ENCODE measurements at regions not wholly inside any gene's neighbourhood (a gene's known extent, or its start where the extent isn't known, plus 50 kb on each side); places are given as distances from the start of the nearest gene placed in this dataset.

DNA sequence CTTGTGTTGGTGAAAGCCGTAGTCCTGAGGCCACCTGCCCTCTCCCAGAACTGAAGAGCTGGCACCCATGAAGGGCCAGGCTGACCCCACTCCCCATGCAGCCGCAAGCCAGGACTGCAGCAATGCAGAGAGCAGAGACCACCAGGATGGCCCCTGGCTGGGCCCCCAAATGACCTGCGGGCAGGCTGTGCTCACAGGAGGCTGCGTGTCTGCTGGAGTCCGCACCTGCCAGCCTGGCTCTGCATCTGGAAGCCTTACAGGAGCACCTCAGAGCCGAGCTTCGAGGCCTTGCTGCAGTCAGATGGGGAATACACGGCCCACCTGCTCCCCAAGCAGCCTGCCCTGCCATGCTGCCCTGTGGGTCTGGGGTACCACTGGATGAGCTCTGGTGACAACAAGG, 1336.8 kb downstream of the TBC1D22A start:
- Histone ChIP-seq H3K27me3 (peaks cover 0 to 64% of the 10 kb centered on the region in 2 donors), H3K4me1 (peaks cover 0 to 9% of the 10 kb centered on the region in 2 donors), H3K9me3 (no peaks in the 10 kb centered on the region), H3K27ac (no peak overlapping the region), H3K4me3 (no peak overlapping the region), H3K36me3 (no peaks in the 10 kb centered on the region)
- ATAC-seq (no peak), DNase-seq (no peak)
- TF ChIP-seq, protein P1, sequence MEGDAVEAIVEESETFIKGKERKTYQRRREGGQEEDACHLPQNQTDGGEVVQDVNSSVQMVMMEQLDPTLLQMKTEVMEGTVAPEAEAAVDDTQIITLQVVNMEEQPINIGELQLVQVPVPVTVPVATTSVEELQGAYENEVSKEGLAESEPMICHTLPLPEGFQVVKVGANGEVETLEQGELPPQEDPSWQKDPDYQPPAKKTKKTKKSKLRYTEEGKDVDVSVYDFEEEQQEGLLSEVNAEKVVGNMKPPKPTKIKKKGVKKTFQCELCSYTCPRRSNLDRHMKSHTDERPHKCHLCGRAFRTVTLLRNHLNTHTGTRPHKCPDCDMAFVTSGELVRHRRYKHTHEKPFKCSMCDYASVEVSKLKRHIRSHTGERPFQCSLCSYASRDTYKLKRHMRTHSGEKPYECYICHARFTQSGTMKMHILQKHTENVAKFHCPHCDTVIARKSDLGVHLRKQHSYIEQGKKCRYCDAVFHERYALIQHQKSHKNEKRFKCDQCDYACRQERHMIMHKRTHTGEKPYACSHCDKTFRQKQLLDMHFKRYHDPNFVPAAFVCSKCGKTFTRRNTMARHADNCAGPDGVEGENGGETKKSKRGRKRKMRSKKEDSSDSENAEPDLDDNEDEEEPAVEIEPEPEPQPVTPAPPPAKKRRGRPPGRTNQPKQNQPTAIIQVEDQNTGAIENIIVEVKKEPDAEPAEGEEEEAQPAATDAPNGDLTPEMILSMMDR (IDR thresholded peaks at IDR 0.05) = no peak
- intact Hi-C loops (cut with DNase I) = no loop called here

DNA sequence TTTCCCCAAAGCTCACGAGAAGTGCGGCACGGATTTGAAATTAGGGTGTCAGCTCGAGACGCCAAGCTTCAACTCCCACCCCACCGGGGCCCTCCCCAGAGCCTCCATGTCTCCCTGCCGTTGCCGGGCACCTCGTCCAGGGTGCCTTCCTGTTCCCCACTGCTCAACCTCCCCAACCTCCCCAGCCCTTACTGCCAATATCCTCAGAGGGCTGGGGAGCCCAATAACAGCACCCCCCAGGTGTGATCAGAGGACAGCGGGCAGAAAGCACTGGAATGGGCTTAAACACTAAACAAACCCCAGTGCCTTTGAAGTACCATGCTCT, 1336.4 kb downstream of the TBC1D22A start:
- DNase-seq (no peak), ATAC-seq (no peak)
- intact Hi-C loops (cut with DNase I) = no loop called here
- peaks cover 0 to 9% of the 10 kb centered on the region in 2 donors for H3K4me1 ChIP-seq
- H3K9me3 ChIP-seq = no peaks in the 10 kb centered on the region
- TF ChIP-seq, protein P1 (IDR thresholded peaks at IDR 0.05) = no peak
- H3K4me3 ChIP-seq = no peak overlapping the region
- no peaks in the 10 kb centered on the region for H3K36me3 ChIP-seq
- H3K27ac ChIP-seq = no peak overlapping the region
- H3K27me3 ChIP-seq = peaks cover 0 to 61% of the 10 kb centered on the region in 2 donors

DNA sequence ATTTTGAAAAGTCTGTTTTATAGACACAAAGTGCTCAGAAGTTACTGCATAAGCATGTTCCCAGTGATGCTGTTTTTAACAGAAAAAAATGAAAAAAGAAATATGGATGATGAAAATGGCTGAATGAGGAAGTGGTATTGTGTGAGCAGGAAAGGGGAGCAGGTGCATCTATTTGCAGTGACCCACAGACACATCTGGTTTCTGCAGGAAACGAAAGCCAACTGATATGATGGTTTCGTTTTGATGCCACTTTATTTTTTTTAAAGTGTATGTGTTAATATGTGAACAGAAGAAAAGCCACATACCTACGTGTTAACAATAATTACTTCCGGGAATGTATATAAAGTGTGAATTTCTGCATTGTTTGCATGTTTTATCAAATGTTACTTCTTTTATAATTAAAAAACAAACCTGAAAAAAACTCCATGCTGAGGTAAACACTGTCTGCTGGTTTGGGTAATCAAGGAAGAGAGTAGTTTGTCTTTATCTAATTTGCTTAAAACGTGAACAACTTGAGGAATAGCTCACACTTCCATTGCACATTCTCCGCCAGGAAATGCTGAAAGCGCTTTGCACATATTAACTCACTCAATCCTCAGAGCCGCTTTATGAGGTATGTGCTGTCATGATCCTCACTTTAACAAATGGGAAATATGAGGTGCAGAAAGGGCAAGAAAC, 1335.9 kb downstream of the TBC1D22A start:
- TF ChIP-seq, protein P1 (IDR thresholded peaks at IDR 0.05) = no peak
- Histone ChIP-seq H3K36me3 (no peaks in the 10 kb centered on the region), H3K4me1 (peaks cover 0 to 9% of the 10 kb centered on the region in 2 donors), H3K27me3 (peaks cover 0 to 56% of the 10 kb centered on the region in 2 donors), H3K9me3 (no peaks in the 10 kb centered on the region), H3K27ac (no peak overlapping the region), H3K4me3 (no peak overlapping the region)
- DNase-seq (no peak), ATAC-seq (no peak)
- intact Hi-C loops (cut with DNase I) = no loop called here

GRCh38 chr22:48097723-48098122, 1335.3 kb downstream of the TBC1D22A start:
- DNase-seq = no peak
- Histone ChIP-seq H3K4me3 (no peak overlapping the region), H3K27me3 (peaks cover 0 to 49% of the 10 kb centered on the region in 2 donors), H3K4me1 (peaks cover 0 to 9% of the 10 kb centered on the region in 2 donors), H3K9me3 (no peaks in the 10 kb centered on the region), H3K27ac (no peak overlapping the region), H3K36me3 (no peaks in the 10 kb centered on the region)
- no peak for ATAC-seq
- intact Hi-C loops (cut with DNase I) = no loop called here
- TF ChIP-seq, protein P1 (IDR thresholded peaks at IDR 0.05) = no peak

GRCh38 chr22:48096851-48097665, 1334.6 kb downstream of the TBC1D22A start:
- no peaks in the 10 kb centered on the region for H3K9me3 ChIP-seq
- H3K27me3 ChIP-seq = peaks cover 0 to 45% of the 10 kb centered on the region in 2 donors
- H3K4me3 ChIP-seq = no peak overlapping the region
- peaks cover 0 to 9% of the 10 kb centered on the region in 2 donors for H3K4me1 ChIP-seq
- no peaks in the 10 kb centered on the region for H3K36me3 ChIP-seq
- intact Hi-C loops (cut with DNase I) = no loop called here
- no peak for DNase-seq
- TF ChIP-seq, protein P1 (IDR thresholded peaks at IDR 0.05) = no peak
- no peak overlapping the region for H3K27ac ChIP-seq
- ATAC-seq = no peak

Measured in left lung (tissue), 4 donors.